Astrocyte (in vitro differentiated cells and primary cell): ENCODE measurements at regions not wholly inside any gene's neighbourhood (a gene's known extent, or its start where the extent isn't known, plus 50 kb on each side); places are given as distances from the start of the nearest gene placed in this dataset.

Experiments
- CTCF ChIP-seq: IDR thresholded peaks from 2 replicates; pipeline ENCODE4 v1.5.1; 2011; ENCODE audit warnings: low read depth, mild to moderate bottlenecking, inconsistent platforms, low read length, moderate library complexity; ENCODE audit not compliant: insufficient read depth
- EZH2 ChIP-seq: IDR thresholded peaks from 2 replicates; pipeline ENCODE4 v1.6.1; 2012; ENCODE audit warnings: mild to moderate bottlenecking, low read length, inconsistent platforms; ENCODE audit not compliant: insufficient read depth

- TF ChIP-seq CTCF, result no peak
- no peak for TF ChIP-seq EZH2
Observed at GRCh38 chr18:42458226-42458625, 503.2 kb downstream of the PIK3C3 start.
